SK-N-SH treated with all-trans-retinoic acid at 6 μM for 48 hours (cell line): ENCODE measurements at regions not wholly inside any gene's neighbourhood (a gene's known extent, or its start where the extent isn't known, plus 50 kb on each side); places are given as distances from the start of the nearest gene placed in this dataset.

ENCODE experiments used
- POU6F1 ChIP-seq: fragments of 250-450 bp; sonication (Bioruptor Pico); IDR thresholded peaks from 2 replicates; pipeline ENCODE4 v1.8.0; 2021; ENCODE audit warnings: low read depth, mild to moderate bottlenecking, moderate library complexity, borderline replicate concordance
- RARB ChIP-seq: fragments of 250-450 bp; sonication (Bioruptor Pico); IDR thresholded peaks from 2 replicates; pipeline ENCODE4 v1.8.0; 2021; ENCODE audit warnings: mild to moderate bottlenecking, moderate library complexity
- ZFP30 ChIP-seq: fragments of 450-650 bp; formaldehyde crosslinking; IDR thresholded peaks from 2 replicates; pipeline ENCODE4 v1.5.0; 2022; ENCODE audit warnings: mild to moderate bottlenecking, moderate library complexity

- TF ChIP-seq ZFP30 (CRISPR knock-in tag) (no peak), RARB (CRISPR knock-in tag) (no peak), POU6F1 (no peak)
Measured at GRCh38 chr12:13719986-13720385, 261.4 kb downstream of the GRIN2B start.
